ENCODE measurements at regions not wholly inside any gene's neighbourhood (a gene's known extent, or its start where the extent isn't known, plus 50 kb on each side); places are given as distances from the start of the nearest gene placed in this dataset.

DNA sequence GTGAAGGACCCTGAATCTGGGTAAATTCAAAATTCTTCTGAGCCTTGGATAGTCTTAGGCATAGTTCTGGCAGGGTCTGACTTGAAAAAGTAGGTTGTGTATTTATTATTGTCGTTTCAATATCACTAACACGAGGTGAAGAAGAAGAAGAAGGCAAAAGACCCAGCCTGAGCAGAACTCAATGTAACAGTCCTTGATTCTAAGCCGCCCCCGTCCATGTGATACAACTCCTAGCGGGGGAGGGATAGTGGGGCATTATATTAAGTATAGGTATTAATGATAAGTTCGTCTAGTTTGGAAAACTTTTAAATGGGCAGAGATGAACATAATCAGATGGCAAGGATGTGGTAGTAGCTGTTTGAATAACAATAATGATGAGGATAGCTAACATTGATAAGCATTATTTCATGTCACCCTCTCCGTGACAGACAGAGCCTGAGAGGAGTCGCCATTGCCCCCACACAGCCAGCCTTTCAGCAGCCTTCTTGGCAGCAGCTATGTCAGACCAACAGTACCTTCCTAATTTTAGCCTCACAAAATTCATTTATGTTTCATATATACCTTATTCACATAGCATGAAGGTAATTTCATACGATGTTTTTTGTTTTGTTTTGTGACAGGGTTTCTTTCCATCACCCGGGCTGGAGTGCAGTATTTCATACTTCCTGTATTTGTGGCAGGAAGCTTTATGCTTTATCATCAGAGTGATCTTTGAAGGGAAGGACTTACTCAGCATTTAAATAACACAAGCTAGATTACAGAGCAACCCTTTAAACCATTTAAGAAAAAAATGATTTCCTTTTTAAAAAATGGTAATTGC lies 64.4 kb upstream of the NPAS1 start:
- WGBS, 3 donors, result 65 to 73% (median 70%) methylated on average over 10 of the region's 10 CpGs
- no peak overlapping the region for H3K27ac ChIP-seq
- H3K4me1 ChIP-seq, result peaks cover 21% of the 10 kb centered on the region
- ATAC-seq (no peak), DNase-seq (no peak)
- no peaks in the 10 kb centered on the region for H3K27me3 ChIP-seq (ENCODE audit: insufficient read depth in 3 of 3, low read length in 2 of 3)
- H3K4me3 ChIP-seq, result no peak overlapping the region
- intact Hi-C loops (cut with DNase I), result no loop called here
- no peaks in the 10 kb centered on the region for H3K9me3 ChIP-seq
- TF ChIP-seq, protein P1, sequence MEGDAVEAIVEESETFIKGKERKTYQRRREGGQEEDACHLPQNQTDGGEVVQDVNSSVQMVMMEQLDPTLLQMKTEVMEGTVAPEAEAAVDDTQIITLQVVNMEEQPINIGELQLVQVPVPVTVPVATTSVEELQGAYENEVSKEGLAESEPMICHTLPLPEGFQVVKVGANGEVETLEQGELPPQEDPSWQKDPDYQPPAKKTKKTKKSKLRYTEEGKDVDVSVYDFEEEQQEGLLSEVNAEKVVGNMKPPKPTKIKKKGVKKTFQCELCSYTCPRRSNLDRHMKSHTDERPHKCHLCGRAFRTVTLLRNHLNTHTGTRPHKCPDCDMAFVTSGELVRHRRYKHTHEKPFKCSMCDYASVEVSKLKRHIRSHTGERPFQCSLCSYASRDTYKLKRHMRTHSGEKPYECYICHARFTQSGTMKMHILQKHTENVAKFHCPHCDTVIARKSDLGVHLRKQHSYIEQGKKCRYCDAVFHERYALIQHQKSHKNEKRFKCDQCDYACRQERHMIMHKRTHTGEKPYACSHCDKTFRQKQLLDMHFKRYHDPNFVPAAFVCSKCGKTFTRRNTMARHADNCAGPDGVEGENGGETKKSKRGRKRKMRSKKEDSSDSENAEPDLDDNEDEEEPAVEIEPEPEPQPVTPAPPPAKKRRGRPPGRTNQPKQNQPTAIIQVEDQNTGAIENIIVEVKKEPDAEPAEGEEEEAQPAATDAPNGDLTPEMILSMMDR (IDR thresholded peaks at IDR 0.05), result no peak
- no peaks in the 10 kb centered on the region for H3K36me3 ChIP-seq (ENCODE audit: insufficient read depth in 1 of 2, low read depth in 1 of 2)

DNA sequence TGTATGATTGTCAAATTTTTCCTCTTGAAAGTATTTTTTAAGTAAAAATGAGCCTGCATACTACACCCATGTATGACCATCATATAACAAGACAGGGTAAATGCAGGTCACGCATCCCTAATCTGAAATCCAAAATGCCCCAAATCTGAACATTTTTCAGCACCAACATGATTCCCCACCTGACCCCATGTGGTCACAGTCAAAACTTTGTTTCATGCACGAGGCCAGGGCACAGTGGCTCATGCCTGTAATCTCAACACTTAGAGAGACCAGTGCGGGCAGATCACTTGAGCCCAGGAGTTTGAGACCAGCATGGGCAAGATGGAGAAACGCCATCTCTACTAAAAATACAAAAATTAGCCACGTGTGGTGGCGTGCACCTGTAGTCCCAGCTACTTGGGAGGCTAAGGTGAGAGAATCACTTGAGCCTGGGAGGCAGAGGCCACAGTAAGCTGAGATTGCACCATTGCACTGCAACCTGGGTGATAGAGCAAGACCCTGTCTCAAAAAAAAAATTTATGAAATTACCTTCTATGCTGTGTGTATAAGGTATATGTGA lies 63.7 kb upstream of the NPAS1 start:
- Histone ChIP-seq H3K27me3 (ENCODE audit: insufficient read depth in 3 of 3, low read length in 2 of 3) (no peaks in the 10 kb centered on the region), H3K9me3 (no peaks in the 10 kb centered on the region), H3K36me3 (ENCODE audit: insufficient read depth in 1 of 2, low read depth in 1 of 2) (no peaks in the 10 kb centered on the region), H3K27ac (no peak overlapping the region), H3K4me3 (no peak overlapping the region), H3K4me1 (peaks cover 20% of the 10 kb centered on the region)
- DNase-seq, result no peak
- TF ChIP-seq, protein P1 (IDR thresholded peaks at IDR 0.05), result no peak
- ATAC-seq, result no peak
- whole genome bisulfite sequencing, 3 donors, result 82 to 91% (median 88%) methylated on average over 6 of the region's 6 CpGs
- intact Hi-C loops (cut with DNase I), result no loop called here

DNA sequence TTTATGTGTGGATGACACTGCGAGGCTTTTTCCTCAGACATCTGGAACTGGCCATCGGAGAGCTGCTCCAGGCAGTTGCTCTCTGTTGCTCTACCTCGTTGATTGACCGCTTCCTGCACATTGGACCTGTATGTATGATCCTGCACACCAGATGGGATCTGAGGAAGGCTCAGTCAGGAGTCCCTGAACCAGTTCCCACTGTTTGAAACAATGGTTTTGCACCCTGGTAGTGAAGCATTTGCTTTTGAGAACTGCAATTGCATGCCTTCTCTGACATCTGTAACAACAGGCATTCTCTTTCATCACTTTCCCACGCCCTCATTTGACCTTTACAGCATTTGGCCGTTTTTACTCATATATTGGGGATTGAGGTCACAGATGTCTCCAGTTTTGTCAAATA lies 61.1 kb upstream of the NPAS1 start:
- TF ChIP-seq, protein P1 (IDR thresholded peaks at IDR 0.05), result no peak
- 39 to 52% (median 41%) methylated on average over 6 of the region's 6 CpGs for WGBS, 3 donors
- DNase-seq (no peak), ATAC-seq (no peak)
- H3K36me3 ChIP-seq (ENCODE audit: insufficient read depth in 1 of 2, low read depth in 1 of 2), result no peaks in the 10 kb centered on the region
- intact Hi-C loops (cut with DNase I), result no loop called here
- no peaks in the 10 kb centered on the region for H3K27me3 ChIP-seq (ENCODE audit: insufficient read depth in 3 of 3, low read length in 2 of 3)
- H3K27ac ChIP-seq, result no peak overlapping the region
- H3K9me3 ChIP-seq, result no peaks in the 10 kb centered on the region
- H3K4me3 ChIP-seq, result no peak overlapping the region
- H3K4me1 ChIP-seq, result peaks cover 9% of the 10 kb centered on the region

DNA sequence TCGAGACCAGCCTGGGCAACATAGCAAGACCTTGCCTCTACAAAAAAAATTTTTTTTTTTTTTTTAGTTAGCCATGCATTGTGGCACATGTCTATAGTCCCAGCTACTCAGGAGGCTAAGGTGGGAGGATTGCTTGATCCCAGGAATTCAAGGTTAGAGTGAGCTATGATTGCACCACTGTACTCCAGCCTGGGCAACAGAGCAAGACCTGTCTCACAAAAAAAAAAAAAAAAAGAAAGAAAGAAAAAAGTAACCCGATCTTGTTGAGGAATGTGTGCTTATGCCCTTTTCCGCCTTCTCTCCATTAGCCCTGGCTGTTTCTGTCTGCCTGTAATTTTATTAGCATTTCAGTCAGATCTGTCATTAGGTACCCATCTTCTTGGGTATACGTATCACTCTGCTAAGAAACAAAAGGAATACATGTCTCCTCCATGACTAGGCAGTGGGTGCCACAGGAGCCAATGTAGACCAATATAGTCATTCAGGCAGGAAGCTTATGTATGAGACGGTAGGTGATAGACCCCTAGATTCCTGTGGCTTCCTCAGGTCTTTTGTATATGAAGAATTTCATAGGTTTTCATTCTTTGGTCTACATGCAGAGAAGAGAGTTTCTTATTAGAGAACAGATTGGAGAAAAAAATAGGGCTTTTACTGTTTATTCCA lies 59.6 kb upstream of the NPAS1 start:
- Histone ChIP-seq H3K36me3 (ENCODE audit: insufficient read depth in 1 of 2, low read depth in 1 of 2) (no peaks in the 10 kb centered on the region), H3K27me3 (ENCODE audit: insufficient read depth in 3 of 3, low read length in 2 of 3) (no peaks in the 10 kb centered on the region), H3K4me3 (no peak overlapping the region), H3K27ac (no peak overlapping the region), H3K4me1 (peaks cover 9% of the 10 kb centered on the region), H3K9me3 (no peaks in the 10 kb centered on the region)
- DNase-seq (no peak), ATAC-seq (no peak)
- TF ChIP-seq, protein P1 (IDR thresholded peaks at IDR 0.05), result no peak
- intact Hi-C loops (cut with DNase I), result no loop called here
- WGBS, 3 donors, result 94 to 97% (median 94%) methylated on average over 5 of the region's 5 CpGs

Measured in psoas muscle (tissue), 7 donors.